GM23338 (cell line): ENCODE measurements at regions not wholly inside any gene's neighbourhood (a gene's known extent, or its start where the extent isn't known, plus 50 kb on each side); places are given as distances from the start of the nearest gene placed in this dataset.

Source experiments
- ATAC-seq: fragments of 200-7000 bp; cut with Tn5 transposase; 3 replicates; pipeline ENCODE4 v1.9.1; 2020
- DNase-seq: peaks from one replicate; pipeline ENCODE4 v3.0.0-alpha.2; 2015; ENCODE audit warnings: low spot score
- H2AFZ ChIP-seq: fragments of 200-600 bp; sonication (generic); 2 replicates; pipeline ENCODE4 v1.8.0; 2016; ENCODE audit warnings: antibody characterized with exemption, mild to moderate bottlenecking, moderate library complexity
- H3F3A ChIP-seq: fragments of 200-600 bp; sonication (generic); replicated peaks from 2 replicates; pipeline ENCODE4 v1.8.0; 2017; ENCODE audit warnings: antibody characterized with exemption, mixed run types, low read depth
- H3K27ac ChIP-seq: fragments of 200-600 bp; sonication (generic); 2 replicates; pipeline ENCODE4 v1.6.1; 2016; ENCODE audit warnings: low read depth
- H3K27me3 ChIP-seq: fragments of 200-600 bp; sonication (generic); 2 replicates; pipeline ENCODE4 v1.8.0; 2016; ENCODE audit warnings: mild to moderate bottlenecking, mixed run types, moderate library complexity; ENCODE audit not compliant: insufficient read depth
- H3K36me3 ChIP-seq: fragments of 200-600 bp; sonication (generic); 2 replicates; pipeline ENCODE4 v1.8.0; 2016; ENCODE audit warnings: mild to moderate bottlenecking; ENCODE audit not compliant: insufficient read depth
- H3K4me1 ChIP-seq: fragments of 200-600 bp; sonication (generic); 2 replicates; pipeline ENCODE4 v1.8.0; 2016; ENCODE audit warnings: mild to moderate bottlenecking, moderate library complexity; ENCODE audit not compliant: insufficient read depth
- H3K4me2 ChIP-seq: fragments of 200-600 bp; sonication (generic); 2 replicates; pipeline ENCODE4 v1.7.1; 2017; ENCODE audit warnings: mixed run types
- H3K4me3 ChIP-seq: fragments of 200-600 bp; sonication (generic); 2 replicates; pipeline ENCODE4 v1.6.1; 2016; ENCODE audit warnings: mixed run types
- H3K79me2 ChIP-seq: fragments of 200-600 bp; sonication (generic); replicated peaks from 2 replicates; pipeline ENCODE4 v1.8.0; 2017; ENCODE audit warnings: mild to moderate bottlenecking; ENCODE audit not compliant: insufficient read depth
- H3K9me2 ChIP-seq: fragments of 200-600 bp; sonication (generic); 2 replicates; pipeline ENCODE4 v1.8.0; 2017; ENCODE audit not compliant: insufficient read depth
- H4K20me1 ChIP-seq: fragments of 200-600 bp; sonication (generic); replicated peaks from 2 replicates; pipeline ENCODE4 v1.8.0; 2017; ENCODE audit warnings: mild to moderate bottlenecking; ENCODE audit not compliant: insufficient read depth
- H3K27ac Mint-ChIP-seq: 2 replicates; pipeline ENCODE4 v1.8.0; 2020; ENCODE audit warnings: inconsistent platforms, mild to moderate bottlenecking, moderate library complexity, mixed read lengths
- H3K27me3 Mint-ChIP-seq: 3 replicates; pipeline ENCODE4 v1.8.0; 2022; ENCODE audit warnings: low read depth, mild to moderate bottlenecking, moderate library complexity, mixed read lengths, inconsistent platforms; ENCODE audit not compliant: insufficient read depth, poor library complexity
- H3K36me3 Mint-ChIP-seq: 3 replicates; pipeline ENCODE4 v1.8.0; 2021; ENCODE audit warnings: low read depth, mild to moderate bottlenecking, inconsistent platforms, moderate library complexity, mixed read lengths
- H3K4me1 Mint-ChIP-seq: 3 replicates; pipeline ENCODE4 v1.8.0; 2020; ENCODE audit warnings: mild to moderate bottlenecking, inconsistent platforms, mixed read lengths
- H3K4me3 Mint-ChIP-seq: 3 replicates; pipeline ENCODE4 v1.8.0; 2021; ENCODE audit warnings: moderate library complexity, mild to moderate bottlenecking, inconsistent platforms, mixed read lengths
- H3K9me3 Mint-ChIP-seq: 3 replicates; pipeline ENCODE4 v1.8.0; 2020; ENCODE audit warnings: moderate library complexity, mild to moderate bottlenecking, inconsistent platforms, mixed read lengths
- CREB1 ChIP-seq: fragments of 250-450 bp; sonication (Bioruptor Pico); IDR thresholded peaks from 2 replicates; pipeline ENCODE4 v1.5.0; 2020; ENCODE audit warnings: low read depth, mild to moderate bottlenecking, moderate library complexity
- CTCF ChIP-seq, 2 experiments: fragments of 200-600 bp in 1 of 2; sonication (generic) in 1 of 2; conservative IDR thresholded peaks; 2 replicates each; pipeline versions ENCODE4 v1.5.1 to v1.6.1; 2016 to 2017; ENCODE audit warnings: antibody characterized with exemption in 2 of 2, low read depth in 2 of 2, mild to moderate bottlenecking in 2 of 2, moderate library complexity in 1 of 2
- EZH2 ChIP-seq: fragments of 200-600 bp; sonication (generic); IDR thresholded peaks from one replicate; pipeline ENCODE4 v1.8.0; 2017; ENCODE audit warnings: antibody characterized with exemption, mild to moderate bottlenecking, low read depth; ENCODE audit not compliant: unreplicated experiment
- EZH2phosphoT487 ChIP-seq: fragments of 200-600 bp; sonication (generic); IDR thresholded peaks from one replicate; pipeline ENCODE4 v1.8.1; 2018; ENCODE audit warnings: antibody characterized with exemption; ENCODE audit not compliant: unreplicated experiment
- JUNB ChIP-seq: IDR thresholded peaks from one replicate; pipeline ENCODE4 v1.6.1; 2016; ENCODE audit warnings: antibody characterized with exemption; ENCODE audit not compliant: unreplicated experiment
- NANOG ChIP-seq: IDR thresholded peaks from 2 replicates; pipeline ENCODE4 v1.6.1; 2016; ENCODE audit warnings: antibody characterized with exemption, borderline replicate concordance
- POLR2AphosphoS5 ChIP-seq: IDR thresholded peaks from 2 replicates; pipeline ENCODE4 v1.6.1; 2016; ENCODE audit warnings: antibody characterized with exemption, low read depth
- STAT1 ChIP-seq: IDR thresholded peaks from one replicate; pipeline ENCODE4 v1.6.1; 2016; ENCODE audit warnings: antibody characterized with exemption; ENCODE audit not compliant: unreplicated experiment
- ZNF114 ChIP-seq: fragments of 250-450 bp; sonication (Bioruptor Pico); IDR thresholded peaks from 2 replicates; pipeline ENCODE4 v1.5.0; 2020; ENCODE audit warnings: mild to moderate bottlenecking, moderate library complexity
- ZNF331 ChIP-seq: fragments of 250-450 bp; sonication (Bioruptor Pico); IDR thresholded peaks from 2 replicates; pipeline ENCODE4 v1.5.0; 2020; ENCODE audit warnings: low read depth, mild to moderate bottlenecking, moderate library complexity
- ZNF462 ChIP-seq: fragments of 250-450 bp; sonication (Bioruptor Pico); IDR thresholded peaks from 2 replicates; pipeline ENCODE4 v1.5.0; 2020; ENCODE audit warnings: mild to moderate bottlenecking, moderate library complexity
- TF ChIP-seq, protein P1 (sequence below): IDR thresholded peaks from 2 replicates; pipeline ENCODE4 v1.6.1; 2016; ENCODE audit warnings: antibody characterized with exemption
- TF ChIP-seq, protein P2 (sequence below): IDR thresholded peaks from one replicate; pipeline ENCODE4 v1.6.1; 2018; ENCODE audit warnings: antibody characterized with exemption; ENCODE audit not compliant: unreplicated experiment

GRCh38 chr3:98961161-98962155, 60.0 kb upstream of the DCBLD2 start:
- H3K36me3 ChIP-seq = no peaks in the 10 kb centered on the region
- H3K36me3 Mint-ChIP-seq = no peaks in the 10 kb centered on the region
- DNase-seq (no peak), ATAC-seq (no peak)
- no peaks in the 10 kb centered on the region for H3K4me1 ChIP-seq
- no peaks in the 10 kb centered on the region for H3K79me2 ChIP-seq
- H3K4me1 Mint-ChIP-seq = no peaks in the 10 kb centered on the region
- no peaks in the 10 kb centered on the region for H4K20me1 ChIP-seq
- no peak overlapping the region for H2AFZ ChIP-seq
- H3K4me3 Mint-ChIP-seq = no peak overlapping the region
- no peaks in the 10 kb centered on the region for H3K9me3 Mint-ChIP-seq
- no peak overlapping the region for H3K4me2 ChIP-seq
- no peaks in the 10 kb centered on the region for H3K27me3 ChIP-seq
- H3K27ac Mint-ChIP-seq = no peak overlapping the region
- TF ChIP-seq, protein P1, sequence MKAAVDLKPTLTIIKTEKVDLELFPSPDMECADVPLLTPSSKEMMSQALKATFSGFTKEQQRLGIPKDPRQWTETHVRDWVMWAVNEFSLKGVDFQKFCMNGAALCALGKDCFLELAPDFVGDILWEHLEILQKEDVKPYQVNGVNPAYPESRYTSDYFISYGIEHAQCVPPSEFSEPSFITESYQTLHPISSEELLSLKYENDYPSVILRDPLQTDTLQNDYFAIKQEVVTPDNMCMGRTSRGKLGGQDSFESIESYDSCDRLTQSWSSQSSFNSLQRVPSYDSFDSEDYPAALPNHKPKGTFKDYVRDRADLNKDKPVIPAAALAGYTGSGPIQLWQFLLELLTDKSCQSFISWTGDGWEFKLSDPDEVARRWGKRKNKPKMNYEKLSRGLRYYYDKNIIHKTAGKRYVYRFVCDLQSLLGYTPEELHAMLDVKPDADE = no peak
- no peak for TF ChIP-seq EZH2phosphoT487
- no peak for TF ChIP-seq JUNB
- no peak for TF ChIP-seq CTCF (conservative IDR thresholded peaks at IDR 0.05; ENCODE audit: low read depth in 2 of 2)
- no peak for TF ChIP-seq STAT1
- TF ChIP-seq, protein P2, sequence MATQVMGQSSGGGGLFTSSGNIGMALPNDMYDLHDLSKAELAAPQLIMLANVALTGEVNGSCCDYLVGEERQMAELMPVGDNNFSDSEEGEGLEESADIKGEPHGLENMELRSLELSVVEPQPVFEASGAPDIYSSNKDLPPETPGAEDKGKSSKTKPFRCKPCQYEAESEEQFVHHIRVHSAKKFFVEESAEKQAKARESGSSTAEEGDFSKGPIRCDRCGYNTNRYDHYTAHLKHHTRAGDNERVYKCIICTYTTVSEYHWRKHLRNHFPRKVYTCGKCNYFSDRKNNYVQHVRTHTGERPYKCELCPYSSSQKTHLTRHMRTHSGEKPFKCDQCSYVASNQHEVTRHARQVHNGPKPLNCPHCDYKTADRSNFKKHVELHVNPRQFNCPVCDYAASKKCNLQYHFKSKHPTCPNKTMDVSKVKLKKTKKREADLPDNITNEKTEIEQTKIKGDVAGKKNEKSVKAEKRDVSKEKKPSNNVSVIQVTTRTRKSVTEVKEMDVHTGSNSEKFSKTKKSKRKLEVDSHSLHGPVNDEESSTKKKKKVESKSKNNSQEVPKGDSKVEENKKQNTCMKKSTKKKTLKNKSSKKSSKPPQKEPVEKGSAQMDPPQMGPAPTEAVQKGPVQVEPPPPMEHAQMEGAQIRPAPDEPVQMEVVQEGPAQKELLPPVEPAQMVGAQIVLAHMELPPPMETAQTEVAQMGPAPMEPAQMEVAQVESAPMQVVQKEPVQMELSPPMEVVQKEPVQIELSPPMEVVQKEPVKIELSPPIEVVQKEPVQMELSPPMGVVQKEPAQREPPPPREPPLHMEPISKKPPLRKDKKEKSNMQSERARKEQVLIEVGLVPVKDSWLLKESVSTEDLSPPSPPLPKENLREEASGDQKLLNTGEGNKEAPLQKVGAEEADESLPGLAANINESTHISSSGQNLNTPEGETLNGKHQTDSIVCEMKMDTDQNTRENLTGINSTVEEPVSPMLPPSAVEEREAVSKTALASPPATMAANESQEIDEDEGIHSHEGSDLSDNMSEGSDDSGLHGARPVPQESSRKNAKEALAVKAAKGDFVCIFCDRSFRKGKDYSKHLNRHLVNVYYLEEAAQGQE = no peak
- TF ChIP-seq EZH2 = no peak
- no peak for TF ChIP-seq POLR2AphosphoS5
- TF ChIP-seq ZNF462 = no peak
- no peak for TF ChIP-seq CREB1
- TF ChIP-seq NANOG = no peak
- TF ChIP-seq ZNF114 (CRISPR knock-in tag) = no peak
- no peak for TF ChIP-seq ZNF331 (CRISPR knock-in tag)
- no peaks in the 10 kb centered on the region for H3K27me3 Mint-ChIP-seq
- H3K4me3 ChIP-seq = no peak overlapping the region
- no peaks in the 10 kb centered on the region for H3K9me2 ChIP-seq
- no peak overlapping the region for H3K27ac ChIP-seq
- H3F3A ChIP-seq = no peaks in the 10 kb centered on the region
